ENCODE measurements at regions not wholly inside any gene's neighbourhood (a gene's known extent, or its start where the extent isn't known, plus 50 kb on each side); places are given as distances from the start of the nearest gene placed in this dataset.

- TF ChIP-seq CTCF (conservative IDR thresholded peaks at IDR 0.05; ENCODE audit: low read depth, low read length) = no peak
- DNase-seq (ENCODE audit: low read depth) = peak; percentile 93
- H3K4me3 ChIP-seq (ENCODE audit: low read depth, low read length) = no peak overlapping the region
Observed at GRCh38 chr5:173547579-173547978, 68.9 kb downstream of the BOD1 start.

- no peak overlapping the region for H3K4me3 ChIP-seq (ENCODE audit: low read depth, low read length)
- DNase-seq (ENCODE audit: low read depth) = no peak
- TF ChIP-seq CTCF (conservative IDR thresholded peaks at IDR 0.05; ENCODE audit: low read depth, low read length) = no peak
Observed at GRCh38 chr5:173542964-173543363, 73.5 kb downstream of the BOD1 start.

- TF ChIP-seq CTCF (conservative IDR thresholded peaks at IDR 0.05; ENCODE audit: low read depth, low read length) = no peak
- no peak for DNase-seq (ENCODE audit: low read depth)
- no peak overlapping the region for H3K4me3 ChIP-seq (ENCODE audit: low read depth, low read length)
Observed at GRCh38 chr5:173542159-173542558, 74.3 kb downstream of the BOD1 start.

GRCh38 chr5:173538654-173539053 is 77.8 kb downstream of the BOD1 start:
- no peak overlapping the region for H3K4me3 ChIP-seq (ENCODE audit: low read depth, low read length)
- DNase-seq (ENCODE audit: low read depth) = no peak
- no peak for TF ChIP-seq CTCF (conservative IDR thresholded peaks at IDR 0.05; ENCODE audit: low read depth, low read length)

- no peak for DNase-seq (ENCODE audit: low read depth)
- no peak overlapping the region for H3K4me3 ChIP-seq (ENCODE audit: low read depth, low read length)
- no peak for TF ChIP-seq CTCF (conservative IDR thresholded peaks at IDR 0.05; ENCODE audit: low read depth, low read length)
Observed at GRCh38 chr5:173538018-173538417, 78.4 kb downstream of the BOD1 start.

GRCh38 chr5:173537228-173537627 is 79.2 kb downstream of the BOD1 start:
- TF ChIP-seq CTCF (conservative IDR thresholded peaks at IDR 0.05; ENCODE audit: low read depth, low read length) = no peak
- H3K4me3 ChIP-seq (ENCODE audit: low read depth, low read length) = no peak overlapping the region
- no peak for DNase-seq (ENCODE audit: low read depth)

- H3K4me3 ChIP-seq (ENCODE audit: low read depth, low read length) = no peak overlapping the region
- no peak for DNase-seq (ENCODE audit: low read depth)
- no peak for TF ChIP-seq CTCF (conservative IDR thresholded peaks at IDR 0.05; ENCODE audit: low read depth, low read length)
Observed at GRCh38 chr5:173535976-173536639, 80.3 kb downstream of the BOD1 start.
